CD4-positive, alpha-beta memory T cell (primary cell): ENCODE measurements at regions not wholly inside any gene's neighbourhood (a gene's known extent, or its start where the extent isn't known, plus 50 kb on each side); places are given as distances from the start of the nearest gene placed in this dataset.
"Not testable (repeated sequence)": the region's sequence is repeated elsewhere in the genome, so short reads cannot be mapped to it uniquely, and the experiment has no call there.

ENCODE experiments used
- CTCF ChIA-PET: fragments of 350-600 bp; sonication (Branson Sonifier 250); formaldehyde crosslinking; loops from one replicate; lab custom pipeline; 2021; ENCODE audit warnings: inconsistent platforms; ENCODE audit not compliant: partially characterized antibody; lab: Charles Lee
- POLR2A ChIA-PET: fragments of 350-600 bp; sonication (Branson Sonifier 250); formaldehyde crosslinking; loops from one replicate; lab custom pipeline; 2021; ENCODE audit not compliant: partially characterized antibody; lab: Charles Lee
- DNase-seq, 5 donors: peaks; one replicate each; pipeline versions ENCODE4 v3.0.0 to v3.0.0-alpha.2; 2020 to 2022; ENCODE audit warnings: mixed read lengths in 1 of 5
- H3K27ac ChIP-seq: one replicate; pipeline ENCODE4 v1.7.0; 2013; ENCODE audit warnings: low read depth, low read length
- H3K27me3 ChIP-seq: 2 replicates; pipeline ENCODE4 v1.7.0; 2013; ENCODE audit warnings: mild to moderate bottlenecking, low read length, moderate library complexity; ENCODE audit not compliant: insufficient read depth
- H3K36me3 ChIP-seq: 2 replicates; pipeline ENCODE4 v1.7.0; 2013; ENCODE audit warnings: mild to moderate bottlenecking, low read length, moderate library complexity; ENCODE audit not compliant: insufficient read depth
- H3K4me1 ChIP-seq: 2 replicates; pipeline ENCODE4 v1.7.0; 2013; ENCODE audit warnings: mild to moderate bottlenecking, low read length, moderate library complexity; ENCODE audit not compliant: insufficient read depth
- H3K4me3 ChIP-seq, 2 donors: one replicate each; pipeline ENCODE4 v1.7.0; 2013; ENCODE audit warnings: low read length in 2 of 2, mild to moderate bottlenecking in 1 of 2
- H3K9me3 ChIP-seq, 2 donors: one replicate each; pipeline ENCODE4 v1.7.0; 2013; ENCODE audit warnings: low read length in 2 of 2, control low read depth in 1 of 2; ENCODE audit not compliant: control insufficient read depth in 1 of 2
- H3K27ac Mint-ChIP-seq, 7 donors: one replicate each; pipeline ENCODE4 v1.8.0; 2020 to 2021; ENCODE audit warnings: mixed read lengths in 7 of 7, mild to moderate bottlenecking in 6 of 7, inconsistent platforms in 3 of 7, moderate library complexity in 3 of 7
- H3K27me3 Mint-ChIP-seq, 2 donors: one replicate each; pipeline ENCODE4 v1.8.0; 2020 to 2021; ENCODE audit warnings: mixed read lengths in 2 of 2
- H3K36me3 Mint-ChIP-seq, 2 donors: one replicate each; pipeline ENCODE4 v1.8.0; 2020 to 2021; ENCODE audit warnings: mixed read lengths in 2 of 2, inconsistent platforms in 1 of 2, mild to moderate bottlenecking in 1 of 2
- H3K4me1 Mint-ChIP-seq, 4 donors: one replicate each; pipeline ENCODE4 v1.8.0; 2020 to 2021; ENCODE audit warnings: mixed read lengths in 4 of 4, mild to moderate bottlenecking in 1 of 4
- H3K4me3 Mint-ChIP-seq, 8 donors: one replicate each; pipeline ENCODE4 v1.8.0; 2020 to 2021; ENCODE audit warnings: mixed read lengths in 8 of 8, mild to moderate bottlenecking in 7 of 8, moderate library complexity in 6 of 8, inconsistent platforms in 3 of 8
- H3K9me3 Mint-ChIP-seq, 8 donors: one replicate each; pipeline ENCODE4 v1.8.0; 2020 to 2021; ENCODE audit warnings: mixed read lengths in 8 of 8, mild to moderate bottlenecking in 5 of 8, inconsistent platforms in 3 of 8, moderate library complexity in 1 of 8
- intact Hi-C: fragments of 100-400 bp; cut with micrococcal nuclease; formaldehyde crosslinking; loops from one replicate; pipeline ENCODE4 v1.15.1; 2023

GRCh38 chr20:26260925-26261324 lies 564.3 kb upstream of the ZNF337 start:
- H3K27me3 Mint-ChIP-seq, DNase-seq, H3K4me1 ChIP-seq, H3K9me3 Mint-ChIP-seq, H3K27ac Mint-ChIP-seq, H3K27ac ChIP-seq, H3K9me3 ChIP-seq, H3K4me3 Mint-ChIP-seq, H3K4me1 Mint-ChIP-seq, intact Hi-C loops, H3K36me3 Mint-ChIP-seq, H3K4me3 ChIP-seq, POLR2A ChIA-PET, CTCF ChIA-PET, H3K27me3 ChIP-seq, H3K36me3 ChIP-seq: not testable (repeated sequence)

- POLR2A ChIA-PET, CTCF ChIA-PET, H3K9me3 ChIP-seq, H3K36me3 ChIP-seq, H3K27ac ChIP-seq, H3K4me1 ChIP-seq, H3K9me3 Mint-ChIP-seq, intact Hi-C loops, H3K27me3 Mint-ChIP-seq, H3K36me3 Mint-ChIP-seq, H3K27me3 ChIP-seq, H3K4me3 ChIP-seq: not testable (repeated sequence)
- Mint-ChIP-seq H3K4me3 (peak overlapping the region in 1 of 8 donors; percentile 12), H3K4me1 (peaks cover 7 to 16% (median 9%) of the 10 kb centered on the region in 4 donors), H3K27ac (peak overlapping the region; percentile 43 to 96 (median 86))
- DNase-seq: peak; percentile 28 to 60 (median 48)
These were observed 555.8 kb upstream of the ZNF337 start for GRCh38 chr20:26252311-26252975.

- CTCF ChIA-PET, H3K9me3 Mint-ChIP-seq, H3K4me3 Mint-ChIP-seq, H3K36me3 ChIP-seq, H3K27ac Mint-ChIP-seq, H3K27me3 Mint-ChIP-seq, H3K4me3 ChIP-seq, intact Hi-C loops, H3K4me1 ChIP-seq, H3K27me3 ChIP-seq, POLR2A ChIA-PET, H3K36me3 Mint-ChIP-seq, H3K27ac ChIP-seq, DNase-seq, H3K9me3 ChIP-seq: not testable (repeated sequence)
- H3K4me1 Mint-ChIP-seq: peaks cover 7 to 16% (median 9%) of the 10 kb centered on the region in 4 donors
These were observed 554.7 kb upstream of the ZNF337 start for GRCh38 chr20:26251376-26251775.

- CTCF ChIA-PET, H3K36me3 Mint-ChIP-seq, H3K4me3 ChIP-seq, H3K9me3 ChIP-seq, H3K4me1 ChIP-seq, H3K9me3 Mint-ChIP-seq, H3K27me3 Mint-ChIP-seq, H3K27ac ChIP-seq, POLR2A ChIA-PET, intact Hi-C loops, DNase-seq, H3K27me3 ChIP-seq, H3K36me3 ChIP-seq: not testable (repeated sequence)
- peak overlapping the region in 3 of 7 donors; percentile 57 to 83 (median 66) for H3K27ac Mint-ChIP-seq
- H3K4me3 Mint-ChIP-seq: peak overlapping the region in 1 of 8 donors; percentile 29
- H3K4me1 Mint-ChIP-seq: peaks cover 7 to 16% (median 9%) of the 10 kb centered on the region in 4 donors
These were observed 553.8 kb upstream of the ZNF337 start for GRCh38 chr20:26250249-26251114.

GRCh38 chr20:26243731-26244130 lies 547.1 kb upstream of the ZNF337 start:
- POLR2A ChIA-PET: no interaction called here
- Histone ChIP-seq H3K4me1 (no peaks in the 10 kb centered on the region), H3K9me3 (no peaks in the 10 kb centered on the region), H3K27ac (no peak overlapping the region), H3K27me3 (no peaks in the 10 kb centered on the region), H3K4me3 (no peak overlapping the region), H3K36me3 (no peaks in the 10 kb centered on the region)
- DNase-seq: no peak
- no peak overlapping the region for H3K27ac Mint-ChIP-seq
- CTCF ChIA-PET: no interaction called here
- H3K4me1 Mint-ChIP-seq: no peaks in the 10 kb centered on the region
- peaks cover 2 to 14% (median 7%) of the 10 kb centered on the region in 8 donors for H3K9me3 Mint-ChIP-seq
- H3K27me3 Mint-ChIP-seq: no peaks in the 10 kb centered on the region
- intact Hi-C loops: no loop called here
- peak overlapping the region in 1 of 8 donors; percentile 7 for H3K4me3 Mint-ChIP-seq
- peaks cover 0 to 1% of the 10 kb centered on the region in 2 donors for H3K36me3 Mint-ChIP-seq

- intact Hi-C loops, POLR2A ChIA-PET, H3K27me3 ChIP-seq, H3K4me1 Mint-ChIP-seq, H3K9me3 Mint-ChIP-seq, H3K36me3 ChIP-seq, H3K9me3 ChIP-seq, H3K27ac Mint-ChIP-seq, H3K27me3 Mint-ChIP-seq, H3K4me1 ChIP-seq, H3K4me3 ChIP-seq, H3K4me3 Mint-ChIP-seq, H3K36me3 Mint-ChIP-seq, DNase-seq, H3K27ac ChIP-seq, CTCF ChIA-PET: not testable (repeated sequence)
These were observed 524.0 kb upstream of the ZNF337 start for GRCh38 chr20:26220609-26221008.

- H3K4me1 Mint-ChIP-seq, POLR2A ChIA-PET, H3K4me3 ChIP-seq, H3K27me3 Mint-ChIP-seq, H3K9me3 ChIP-seq, H3K36me3 Mint-ChIP-seq, H3K27ac ChIP-seq, H3K27me3 ChIP-seq, DNase-seq, CTCF ChIA-PET, intact Hi-C loops, H3K4me1 ChIP-seq, H3K9me3 Mint-ChIP-seq, H3K27ac Mint-ChIP-seq, H3K36me3 ChIP-seq, H3K4me3 Mint-ChIP-seq: not testable (repeated sequence)
These were observed 522.9 kb upstream of the ZNF337 start for GRCh38 chr20:26219546-26219945.
